ENCODE measurements at regions not wholly inside any gene's neighbourhood (a gene's known extent, or its start where the extent isn't known, plus 50 kb on each side); places are given as distances from the start of the nearest gene placed in this dataset.
A peak's percentile ranks its signal among the peaks of the same experiment; 100 is the strongest.

DNA sequence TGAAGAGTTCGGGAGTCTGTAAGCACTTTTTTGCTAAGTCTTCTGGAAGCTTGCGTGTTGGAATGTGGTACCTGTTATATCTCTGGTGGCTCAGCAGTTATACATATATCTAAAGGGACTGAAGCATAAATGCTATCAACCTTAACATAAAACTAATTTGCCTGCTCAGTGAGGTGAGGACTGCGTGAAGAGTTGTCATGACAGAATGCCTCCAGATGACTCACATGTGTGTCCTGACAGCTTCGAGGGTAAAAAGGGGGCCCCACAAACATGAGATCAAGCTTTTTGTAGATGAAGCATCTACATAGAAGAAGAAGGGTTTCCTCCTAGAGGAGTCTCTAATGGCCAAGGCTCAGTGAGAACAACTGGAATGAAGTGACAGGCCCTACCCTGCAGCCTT, 88.8 kb upstream of the C3orf80 start:
- Mint-ChIP-seq H3K36me3 (no peaks in the 10 kb centered on the region), H3K27ac (peak overlapping the region in 1 of 7 donors; percentile 23), H3K4me3 (no peak overlapping the region), H3K9me3 (peaks cover 0 to 2% (median 0%) of the 10 kb centered on the region in 7 donors), H3K4me1 (peaks cover 31% of the 10 kb centered on the region), H3K27me3 (ENCODE audit: low read depth in 3 of 3) (peaks cover 11 to 13% (median 12%) of the 10 kb centered on the region in 3 donors)
- no peak overlapping the region for H3K27ac ChIP-seq (ENCODE audit: low read depth in 1 of 2, low read length in 2 of 2)
- WGBS (ENCODE audit: insufficient coverage) = 29% methylated on average over 1 of the region's 4 CpGs
- H3K27me3 ChIP-seq (ENCODE audit: control insufficient read depth in 2 of 2, insufficient read depth in 2 of 2, low read length in 2 of 2) = peaks cover 2 to 6% of the 10 kb centered on the region in 2 donors
- no peaks in the 10 kb centered on the region for H3K36me3 ChIP-seq (replicated peaks in 1 of 2; ENCODE audit: control insufficient read depth in 1 of 2, insufficient read depth in 2 of 2, low read length in 2 of 2)
- H4K20me1 ChIP-seq (ENCODE audit: insufficient read depth, low read length) = no peaks in the 10 kb centered on the region
- intact Hi-C loops (cut with micrococcal nuclease) = no loop called here
- TF ChIP-seq, protein P1, sequence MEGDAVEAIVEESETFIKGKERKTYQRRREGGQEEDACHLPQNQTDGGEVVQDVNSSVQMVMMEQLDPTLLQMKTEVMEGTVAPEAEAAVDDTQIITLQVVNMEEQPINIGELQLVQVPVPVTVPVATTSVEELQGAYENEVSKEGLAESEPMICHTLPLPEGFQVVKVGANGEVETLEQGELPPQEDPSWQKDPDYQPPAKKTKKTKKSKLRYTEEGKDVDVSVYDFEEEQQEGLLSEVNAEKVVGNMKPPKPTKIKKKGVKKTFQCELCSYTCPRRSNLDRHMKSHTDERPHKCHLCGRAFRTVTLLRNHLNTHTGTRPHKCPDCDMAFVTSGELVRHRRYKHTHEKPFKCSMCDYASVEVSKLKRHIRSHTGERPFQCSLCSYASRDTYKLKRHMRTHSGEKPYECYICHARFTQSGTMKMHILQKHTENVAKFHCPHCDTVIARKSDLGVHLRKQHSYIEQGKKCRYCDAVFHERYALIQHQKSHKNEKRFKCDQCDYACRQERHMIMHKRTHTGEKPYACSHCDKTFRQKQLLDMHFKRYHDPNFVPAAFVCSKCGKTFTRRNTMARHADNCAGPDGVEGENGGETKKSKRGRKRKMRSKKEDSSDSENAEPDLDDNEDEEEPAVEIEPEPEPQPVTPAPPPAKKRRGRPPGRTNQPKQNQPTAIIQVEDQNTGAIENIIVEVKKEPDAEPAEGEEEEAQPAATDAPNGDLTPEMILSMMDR (IDR thresholded peaks at IDR 0.05) = no peak
- no peak overlapping the region for H3K4me3 ChIP-seq (replicated peaks in 1 of 3; ENCODE audit: low read depth in 2 of 3, low read length in 3 of 3)
- no peaks in the 10 kb centered on the region for H3K79me2 ChIP-seq (ENCODE audit: insufficient read depth, low read length)
- H2AFZ ChIP-seq (ENCODE audit: insufficient read depth, low read depth, low read length, poor library complexity, severe bottlenecking) = no peak overlapping the region
- DNase-seq = no peak
- no peaks in the 10 kb centered on the region for H3K9me3 ChIP-seq (replicated peaks in 1 of 2; ENCODE audit: control insufficient read depth in 1 of 2, insufficient read depth in 1 of 2, low read length in 2 of 2)
- no peak overlapping the region for H3K9ac ChIP-seq (ENCODE audit: insufficient read depth, low read length, poor library complexity, severe bottlenecking)
- H3K4me2 ChIP-seq (replicated peaks; ENCODE audit: extremely low read depth, low read length, poor library complexity, severe bottlenecking) = no peak overlapping the region
- peaks cover 27% of the 10 kb centered on the region in 2 donors for H3K4me1 ChIP-seq (ENCODE audit: control insufficient read depth in 1 of 2, insufficient read depth in 2 of 2, low read length in 2 of 2)

DNA sequence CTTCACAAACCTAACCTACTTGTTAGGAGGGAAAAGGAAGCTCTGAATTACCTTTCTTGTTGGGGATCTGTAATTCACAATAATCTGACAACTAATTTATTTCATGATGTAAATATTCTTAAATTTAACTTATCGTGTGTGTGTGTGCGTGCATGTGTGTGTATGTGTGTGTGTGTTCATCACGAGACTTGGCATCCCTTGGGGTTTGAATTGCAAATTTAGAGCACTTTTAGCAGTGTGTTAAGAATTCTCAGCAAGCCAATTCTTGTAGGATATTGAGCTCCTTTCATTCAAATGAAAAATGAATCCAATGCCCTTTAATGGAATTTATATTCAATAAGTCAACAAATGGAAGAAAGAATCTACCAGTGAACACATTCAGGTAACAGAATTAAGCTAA, 85.9 kb upstream of the C3orf80 start:
- Histone ChIP-seq H3K4me2 (replicated peaks; ENCODE audit: extremely low read depth, low read length, poor library complexity, severe bottlenecking) (no peak overlapping the region), H4K20me1 (ENCODE audit: insufficient read depth, low read length) (no peaks in the 10 kb centered on the region), H3K27ac (ENCODE audit: low read depth in 1 of 2, low read length in 2 of 2) (no peak overlapping the region), H3K9ac (ENCODE audit: insufficient read depth, low read length, poor library complexity, severe bottlenecking) (no peak overlapping the region), H3K27me3 (ENCODE audit: control insufficient read depth in 2 of 2, insufficient read depth in 2 of 2, low read length in 2 of 2) (no peaks in the 10 kb centered on the region), H3K79me2 (ENCODE audit: insufficient read depth, low read length) (no peaks in the 10 kb centered on the region), H3K9me3 (replicated peaks in 1 of 2; ENCODE audit: control insufficient read depth in 1 of 2, insufficient read depth in 1 of 2, low read length in 2 of 2) (no peaks in the 10 kb centered on the region), H3K4me1 (ENCODE audit: control insufficient read depth in 1 of 2, insufficient read depth in 2 of 2, low read length in 2 of 2) (peaks cover 19 to 20% of the 10 kb centered on the region in 2 donors), H3K4me3 (replicated peaks in 1 of 3; ENCODE audit: low read depth in 2 of 3, low read length in 3 of 3) (no peak overlapping the region), H2AFZ (ENCODE audit: insufficient read depth, low read depth, low read length, poor library complexity, severe bottlenecking) (no peak overlapping the region), H3K36me3 (replicated peaks in 1 of 2; ENCODE audit: control insufficient read depth in 1 of 2, insufficient read depth in 2 of 2, low read length in 2 of 2) (no peaks in the 10 kb centered on the region)
- no peak overlapping the region for H3K27ac Mint-ChIP-seq
- intact Hi-C loops (cut with micrococcal nuclease) = no loop called here
- no peak for DNase-seq
- peaks cover 3 to 8% (median 6%) of the 10 kb centered on the region in 3 donors for H3K27me3 Mint-ChIP-seq (ENCODE audit: low read depth in 3 of 3)
- TF ChIP-seq, protein P1 (IDR thresholded peaks at IDR 0.05) = no peak
- H3K9me3 Mint-ChIP-seq = peaks cover 0 to 10% (median 3%) of the 10 kb centered on the region in 7 donors
- H3K4me1 Mint-ChIP-seq = peaks cover 24% of the 10 kb centered on the region
- no peaks in the 10 kb centered on the region for H3K36me3 Mint-ChIP-seq
- H3K4me3 Mint-ChIP-seq = no peak overlapping the region
- WGBS (ENCODE audit: insufficient coverage) = no CpG with 5 or more reads among the region's 3 CpGs
